Tibial nerve (tissue), 4 donors: ENCODE measurements at regions not wholly inside any gene's neighbourhood (a gene's known extent, or its start where the extent isn't known, plus 50 kb on each side); places are given as distances from the start of the nearest gene placed in this dataset.

Source experiments
- DNase-seq, 2 donors: peaks; one replicate each; pipeline ENCODE4 v3.0.0-alpha.2; 2019; ENCODE audit warnings: low spot score in 2 of 2
- H3K27ac ChIP-seq, 4 donors: fragments of 200-600 bp; sonication (generic) in 3 of 4; one replicate each; pipeline ENCODE4 v1.5.1; 2017 to 2019; ENCODE audit warnings: mild to moderate bottlenecking in 1 of 4
- H3K27me3 ChIP-seq, 2 donors: fragments of 200-600 bp; sonication (generic) in 1 of 2; one replicate each; pipeline versions ENCODE4 v1.5.1 to v1.6.0; 2017 to 2019
- H3K36me3 ChIP-seq, 3 donors: fragments of 200-600 bp; sonication (generic); one replicate each; pipeline ENCODE4 v1.5.1; 2018 to 2019
- H3K4me1 ChIP-seq, 4 donors: fragments of 200-600 bp; sonication (generic) in 3 of 4; one replicate each; pipeline ENCODE4 v1.5.1; 2017 to 2019
- H3K4me3 ChIP-seq, 4 donors: fragments of 200-600 bp; sonication (generic) in 3 of 4; one replicate each; pipeline ENCODE4 v1.5.1; 2017 to 2019; ENCODE audit warnings: mild to moderate bottlenecking in 1 of 4, moderate library complexity in 1 of 4
- H3K9me3 ChIP-seq, 4 donors: fragments of 200-600 bp; sonication (generic) in 3 of 4; one replicate each; pipeline ENCODE4 v1.5.1; 2017 to 2019
- EP300 ChIP-seq, 2 donors: sonication (generic); formaldehyde crosslinking; IDR thresholded peaks; one replicate each; pipeline ENCODE4 v1.6.1; 2017; ENCODE audit warnings: antibody characterized with exemption in 2 of 2, mild to moderate bottlenecking in 1 of 2
- POLR2A ChIP-seq, 2 donors: fragments of 450-650 bp; IDR thresholded peaks; one replicate each; pipeline ENCODE4 v1.6.1; 2017; ENCODE audit warnings: antibody characterized with exemption in 2 of 2, mild to moderate bottlenecking in 2 of 2, moderate library complexity in 2 of 2
- WGBS, 2 donors: methylation state at CpG; one replicate each; pipeline ENCODE4 v1.1.5; 2018; 5-methylcytosine and 5-hydroxymethylcytosine counted together
- TF ChIP-seq, protein P1 (sequence below), 5 experiments: fragments of 200-600 bp in 3 of 5; fragments of 450-650 bp in 2 of 5; sonication (generic) in 3 of 5; IDR thresholded peaks; one replicate each; pipeline ENCODE4 v1.5.1; 2016 to 2019; ENCODE audit warnings: antibody characterized with exemption in 5 of 5, mild to moderate bottlenecking in 3 of 5, moderate library complexity in 2 of 5

- Histone ChIP-seq H3K4me3 (no peak overlapping the region), H3K27me3 (peaks cover 0 to 20% of the 10 kb centered on the region in 2 donors), H3K9me3 (no peaks in the 10 kb centered on the region), H3K4me1 (no peaks in the 10 kb centered on the region), H3K27ac (no peak overlapping the region), H3K36me3 (no peaks in the 10 kb centered on the region)
- 71 to 79% methylated on average over 2 of the region's 2 CpGs for WGBS, 2 donors
- DNase-seq: no peak
- TF ChIP-seq, protein P1, sequence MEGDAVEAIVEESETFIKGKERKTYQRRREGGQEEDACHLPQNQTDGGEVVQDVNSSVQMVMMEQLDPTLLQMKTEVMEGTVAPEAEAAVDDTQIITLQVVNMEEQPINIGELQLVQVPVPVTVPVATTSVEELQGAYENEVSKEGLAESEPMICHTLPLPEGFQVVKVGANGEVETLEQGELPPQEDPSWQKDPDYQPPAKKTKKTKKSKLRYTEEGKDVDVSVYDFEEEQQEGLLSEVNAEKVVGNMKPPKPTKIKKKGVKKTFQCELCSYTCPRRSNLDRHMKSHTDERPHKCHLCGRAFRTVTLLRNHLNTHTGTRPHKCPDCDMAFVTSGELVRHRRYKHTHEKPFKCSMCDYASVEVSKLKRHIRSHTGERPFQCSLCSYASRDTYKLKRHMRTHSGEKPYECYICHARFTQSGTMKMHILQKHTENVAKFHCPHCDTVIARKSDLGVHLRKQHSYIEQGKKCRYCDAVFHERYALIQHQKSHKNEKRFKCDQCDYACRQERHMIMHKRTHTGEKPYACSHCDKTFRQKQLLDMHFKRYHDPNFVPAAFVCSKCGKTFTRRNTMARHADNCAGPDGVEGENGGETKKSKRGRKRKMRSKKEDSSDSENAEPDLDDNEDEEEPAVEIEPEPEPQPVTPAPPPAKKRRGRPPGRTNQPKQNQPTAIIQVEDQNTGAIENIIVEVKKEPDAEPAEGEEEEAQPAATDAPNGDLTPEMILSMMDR (IDR thresholded peaks at IDR 0.05): no peak
- no peak for TF ChIP-seq POLR2A (IDR thresholded peaks at IDR 0.05)
- no peak for TF ChIP-seq EP300 (IDR thresholded peaks at IDR 0.05)
These were observed 103.1 kb upstream of the ATP11B start for GRCh38 chr3:182690172-182690571.

- no peaks in the 10 kb centered on the region for H3K9me3 ChIP-seq
- H3K36me3 ChIP-seq: no peaks in the 10 kb centered on the region
- no peak for TF ChIP-seq POLR2A (IDR thresholded peaks at IDR 0.05)
- TF ChIP-seq EP300 (IDR thresholded peaks at IDR 0.05): no peak
- TF ChIP-seq, protein P1 (IDR thresholded peaks at IDR 0.05): no peak
- DNase-seq: no peak
- no peak overlapping the region for H3K27ac ChIP-seq
- H3K4me3 ChIP-seq: no peak overlapping the region
- H3K4me1 ChIP-seq: no peaks in the 10 kb centered on the region
- 82 to 93% methylated on average over 6 of the region's 6 CpGs for WGBS, 2 donors
- H3K27me3 ChIP-seq: peaks cover 0 to 16% of the 10 kb centered on the region in 2 donors
These were observed 101.3 kb upstream of the ATP11B start for GRCh38 chr3:182692021-182692420.

GRCh38 chr3:182692695-182693094 lies 100.6 kb upstream of the ATP11B start:
- no peak for DNase-seq
- no peak overlapping the region for H3K27ac ChIP-seq
- TF ChIP-seq POLR2A (IDR thresholded peaks at IDR 0.05) (no peak), EP300 (IDR thresholded peaks at IDR 0.05) (no peak)
- TF ChIP-seq, protein P1 (IDR thresholded peaks at IDR 0.05): no peak
- no peak overlapping the region for H3K4me3 ChIP-seq
- 76 to 83% methylated on average over 1 of the region's 1 CpG for WGBS, 2 donors
- no peaks in the 10 kb centered on the region for H3K4me1 ChIP-seq
- no peaks in the 10 kb centered on the region for H3K36me3 ChIP-seq
- peaks cover 0 to 10% of the 10 kb centered on the region in 2 donors for H3K27me3 ChIP-seq
- no peaks in the 10 kb centered on the region for H3K9me3 ChIP-seq

DNA sequence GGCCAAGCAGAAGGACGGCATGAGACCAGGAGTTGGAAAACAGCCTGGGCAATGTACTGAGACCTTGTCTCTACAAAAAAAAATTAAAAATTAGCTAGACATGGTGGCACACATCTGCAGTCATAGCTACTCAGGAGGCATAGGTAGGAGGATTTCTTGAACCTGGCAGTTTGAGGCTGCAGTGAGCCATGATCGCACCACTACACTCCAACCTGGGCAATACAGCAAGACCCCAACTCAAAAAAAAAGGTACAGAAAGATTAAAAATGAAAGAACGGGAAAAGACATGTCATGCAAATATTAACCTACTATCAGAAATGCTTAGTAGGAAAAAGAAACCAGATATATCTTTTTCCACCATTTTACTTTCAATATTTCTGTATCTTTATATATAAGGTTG lies 99.6 kb upstream of the ATP11B start:
- no peak for DNase-seq
- no peak for TF ChIP-seq EP300 (IDR thresholded peaks at IDR 0.05)
- TF ChIP-seq POLR2A (IDR thresholded peaks at IDR 0.05): no peak
- TF ChIP-seq, protein P1 (IDR thresholded peaks at IDR 0.05): no peak
- no peaks in the 10 kb centered on the region for H3K4me1 ChIP-seq
- H3K4me3 ChIP-seq: no peak overlapping the region
- no peak overlapping the region for H3K27ac ChIP-seq
- 90 to 92% methylated on average over 3 of the region's 3 CpGs for WGBS, 2 donors
- H3K36me3 ChIP-seq: no peaks in the 10 kb centered on the region
- H3K27me3 ChIP-seq: peaks cover 0 to 6% of the 10 kb centered on the region in 2 donors
- H3K9me3 ChIP-seq: no peaks in the 10 kb centered on the region

DNA sequence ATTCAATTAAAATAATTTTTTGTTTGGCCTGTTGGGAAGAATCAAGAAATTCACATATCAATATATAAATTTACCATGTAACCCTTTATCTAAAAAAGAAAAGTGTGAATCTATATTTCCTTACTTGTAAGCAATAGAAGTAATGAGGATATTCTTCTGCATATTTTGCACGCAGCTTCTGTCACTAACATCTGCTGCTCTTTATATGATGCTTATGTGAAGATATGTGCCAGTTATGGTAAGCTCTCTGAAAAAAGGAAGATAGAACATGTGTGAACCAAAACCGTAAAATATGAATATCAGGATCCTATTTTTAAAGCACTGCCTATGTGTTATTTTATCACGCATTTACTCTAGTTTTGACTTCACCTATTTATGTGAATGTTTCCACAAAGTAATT lies 96.4 kb upstream of the ATP11B start:
- Histone ChIP-seq H3K4me1 (no peaks in the 10 kb centered on the region), H3K4me3 (no peak overlapping the region), H3K9me3 (no peaks in the 10 kb centered on the region), H3K36me3 (no peaks in the 10 kb centered on the region), H3K27me3 (peaks cover 0 to 3% of the 10 kb centered on the region in 2 donors), H3K27ac (no peak overlapping the region)
- TF ChIP-seq, protein P1 (IDR thresholded peaks at IDR 0.05): no peak
- TF ChIP-seq POLR2A (IDR thresholded peaks at IDR 0.05): no peak
- no peak for TF ChIP-seq EP300 (IDR thresholded peaks at IDR 0.05)
- DNase-seq: no peak
- WGBS, 2 donors: 70 to 79% methylated on average over 3 of the region's 3 CpGs
